ENCODE measurements at regions not wholly inside any gene's neighbourhood (a gene's known extent, or its start where the extent isn't known, plus 50 kb on each side); places are given as distances from the start of the nearest gene placed in this dataset.

DNA sequence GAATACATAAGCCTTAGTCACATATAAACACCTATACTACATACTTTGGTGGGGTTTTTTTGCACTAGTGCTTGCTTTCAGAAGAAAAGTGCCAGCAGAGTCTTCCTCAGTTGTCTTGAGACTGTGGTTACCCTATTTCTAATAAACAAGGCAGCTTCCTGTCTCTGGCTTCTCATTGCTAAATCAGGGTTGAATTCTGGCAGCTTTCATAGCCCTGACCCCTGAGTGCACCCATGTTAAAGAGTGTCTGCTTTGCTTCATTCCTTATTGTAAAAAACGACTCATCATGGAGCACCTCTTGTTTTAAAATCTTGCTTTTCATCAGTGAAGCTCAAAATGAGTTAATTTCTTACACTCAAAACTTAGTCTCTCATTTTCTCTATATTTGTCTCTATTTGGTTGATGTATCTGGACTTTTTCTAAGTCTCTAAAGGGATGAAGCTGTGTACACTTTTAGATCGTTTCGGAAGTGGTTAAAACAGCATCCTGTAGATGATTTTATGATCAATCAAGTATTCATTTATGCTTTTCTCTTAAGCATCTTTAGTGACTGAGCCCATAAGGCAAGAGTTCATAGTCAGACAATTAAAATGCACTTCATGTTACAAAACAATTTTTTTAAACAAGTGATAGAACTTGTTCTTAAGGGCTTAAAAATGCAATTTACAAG, 72.1 kb downstream of the KLF12 start:
- Histone ChIP-seq H3K27ac (peak overlapping the region; percentile 74 to 75), H3K4me1 (ENCODE audit: control insufficient read depth in 1 of 2, low read depth in 2 of 2) (peaks cover 25 to 79% of the 10 kb centered on the region in 2 donors)

DNA sequence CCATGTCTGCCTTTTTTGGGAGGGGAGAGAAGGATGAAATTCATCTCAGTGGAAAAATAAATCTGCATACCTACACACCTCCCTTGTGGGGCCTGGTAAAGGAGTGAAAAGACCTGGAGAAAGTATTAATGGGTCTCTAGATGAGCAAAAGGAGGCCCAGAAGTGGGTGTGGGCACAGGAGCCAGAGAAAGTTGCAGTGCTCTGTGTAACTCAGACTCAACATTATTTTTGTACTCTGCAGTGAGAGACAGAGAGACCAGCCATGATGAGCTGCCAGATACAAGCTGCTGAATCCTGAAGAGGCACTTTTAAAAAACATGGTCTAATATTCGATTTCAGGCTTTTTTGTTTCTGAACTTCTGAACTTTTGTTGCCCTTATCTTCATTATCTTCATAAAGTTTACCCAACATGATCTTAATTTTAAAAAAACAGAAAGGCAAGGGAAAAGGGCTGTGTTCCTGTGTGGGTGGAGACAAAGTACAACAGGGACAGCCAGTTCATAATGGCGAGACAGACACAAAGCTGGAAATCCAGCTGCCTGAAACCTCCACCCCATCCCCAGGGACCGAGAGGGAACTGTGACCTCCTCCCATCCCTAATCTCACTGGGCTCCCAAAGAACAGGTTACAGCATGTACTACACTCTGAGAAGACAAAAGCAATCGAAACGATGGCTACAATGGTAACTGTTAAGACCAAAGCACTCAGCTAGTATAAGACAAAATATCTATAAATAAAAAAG, 77.2 kb downstream of the KLF12 start:
- Histone ChIP-seq H3K36me3 (no peaks in the 10 kb centered on the region), H3K9me3 (no peaks in the 10 kb centered on the region), H3K4me1 (ENCODE audit: control insufficient read depth in 1 of 2, low read depth in 2 of 2) (peaks cover 10 to 75% of the 10 kb centered on the region in 2 donors), H3K27ac (peak overlapping the region; percentile 52 to 54), H3K4me3 (no peak overlapping the region), H3K27me3 (replicated peaks; ENCODE audit: insufficient read depth) (no peaks in the 10 kb centered on the region)
- TF ChIP-seq, protein P1, sequence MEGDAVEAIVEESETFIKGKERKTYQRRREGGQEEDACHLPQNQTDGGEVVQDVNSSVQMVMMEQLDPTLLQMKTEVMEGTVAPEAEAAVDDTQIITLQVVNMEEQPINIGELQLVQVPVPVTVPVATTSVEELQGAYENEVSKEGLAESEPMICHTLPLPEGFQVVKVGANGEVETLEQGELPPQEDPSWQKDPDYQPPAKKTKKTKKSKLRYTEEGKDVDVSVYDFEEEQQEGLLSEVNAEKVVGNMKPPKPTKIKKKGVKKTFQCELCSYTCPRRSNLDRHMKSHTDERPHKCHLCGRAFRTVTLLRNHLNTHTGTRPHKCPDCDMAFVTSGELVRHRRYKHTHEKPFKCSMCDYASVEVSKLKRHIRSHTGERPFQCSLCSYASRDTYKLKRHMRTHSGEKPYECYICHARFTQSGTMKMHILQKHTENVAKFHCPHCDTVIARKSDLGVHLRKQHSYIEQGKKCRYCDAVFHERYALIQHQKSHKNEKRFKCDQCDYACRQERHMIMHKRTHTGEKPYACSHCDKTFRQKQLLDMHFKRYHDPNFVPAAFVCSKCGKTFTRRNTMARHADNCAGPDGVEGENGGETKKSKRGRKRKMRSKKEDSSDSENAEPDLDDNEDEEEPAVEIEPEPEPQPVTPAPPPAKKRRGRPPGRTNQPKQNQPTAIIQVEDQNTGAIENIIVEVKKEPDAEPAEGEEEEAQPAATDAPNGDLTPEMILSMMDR (IDR thresholded peaks at IDR 0.05): no peak
- ATAC-seq (ENCODE audit: insufficient number of reproducible peaks, low FRiP score, low read depth) (no peak), DNase-seq (ENCODE audit: low spot score) (no peak)

More for the DNA sequence above, 72.1 kb downstream of the KLF12 start:
- Histone ChIP-seq H3K27me3 (replicated peaks; ENCODE audit: insufficient read depth) (no peaks in the 10 kb centered on the region), H3K9me3 (no peaks in the 10 kb centered on the region), H3K4me3 (peak overlapping the region; percentile 53), H3K36me3 (no peaks in the 10 kb centered on the region)
- TF ChIP-seq, protein P1 (IDR thresholded peaks at IDR 0.05): no peak
- DNase-seq (ENCODE audit: low spot score) (no peak), ATAC-seq (ENCODE audit: insufficient number of reproducible peaks, low FRiP score, low read depth) (no peak)

DNA sequence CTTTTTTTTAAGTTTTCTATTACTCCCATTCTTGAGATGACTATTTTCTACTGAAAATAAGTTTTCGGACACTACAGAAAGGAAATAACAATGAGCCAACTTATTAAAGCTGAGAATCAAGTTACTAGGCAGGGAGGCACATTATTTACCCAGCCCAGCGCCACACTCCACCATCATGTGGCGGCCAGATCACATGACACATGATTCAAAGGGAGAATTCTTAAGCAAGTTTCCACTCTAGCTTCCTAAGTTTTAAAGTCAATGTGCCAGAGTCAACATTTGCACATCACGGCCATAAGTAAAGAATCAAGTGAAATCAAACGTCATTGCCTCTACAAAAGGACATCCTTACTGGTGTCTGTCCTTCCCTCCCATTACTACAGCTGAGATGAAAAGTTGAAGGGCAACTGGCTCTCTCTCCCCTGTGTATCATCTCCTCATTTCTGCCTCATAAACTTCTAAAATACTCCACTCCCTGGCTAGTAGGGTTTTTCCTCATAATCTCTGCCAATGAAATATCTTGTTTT, 81.7 kb downstream of the KLF12 start:
- H3K36me3 ChIP-seq: no peaks in the 10 kb centered on the region
- H3K4me1 ChIP-seq (ENCODE audit: control insufficient read depth in 1 of 2, low read depth in 2 of 2): peaks cover 20 to 64% of the 10 kb centered on the region in 2 donors
- peak overlapping the region in 1 of 2 donors; percentile 4 for H3K27ac ChIP-seq
- no peak overlapping the region for H3K4me3 ChIP-seq
- ATAC-seq (ENCODE audit: insufficient number of reproducible peaks, low FRiP score, low read depth) (peak; percentile 40), DNase-seq (ENCODE audit: low spot score) (no peak)
- H3K9me3 ChIP-seq: no peaks in the 10 kb centered on the region
- H3K27me3 ChIP-seq (replicated peaks; ENCODE audit: insufficient read depth): no peaks in the 10 kb centered on the region
- TF ChIP-seq, protein P1 (IDR thresholded peaks at IDR 0.05): no peak

DNA sequence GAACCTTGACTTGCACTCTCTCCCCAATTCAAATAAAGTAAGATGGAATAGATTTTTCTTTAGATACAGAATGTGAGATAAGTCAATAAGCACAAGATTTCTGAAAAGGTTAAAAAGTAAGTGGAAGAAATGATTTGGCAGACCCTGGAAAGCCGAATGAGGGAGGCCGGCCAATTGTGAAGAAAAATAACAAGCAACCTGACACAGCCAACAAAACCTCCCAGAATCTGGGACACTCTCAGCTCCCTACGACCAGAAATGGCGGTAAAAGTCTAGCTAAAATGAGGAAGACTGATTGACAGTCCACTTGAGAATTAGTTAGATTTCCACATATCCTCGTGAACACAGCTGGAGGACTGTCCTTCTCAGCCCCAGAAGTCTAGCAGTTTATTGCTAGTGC, 85.4 kb downstream of the KLF12 start:
- Histone ChIP-seq H3K4me3 (peak overlapping the region; percentile 11), H3K27ac (peak overlapping the region in 1 of 2 donors; percentile 54), H3K27me3 (replicated peaks; ENCODE audit: insufficient read depth) (no peaks in the 10 kb centered on the region), H3K36me3 (no peaks in the 10 kb centered on the region), H3K9me3 (no peaks in the 10 kb centered on the region), H3K4me1 (ENCODE audit: control insufficient read depth in 1 of 2, low read depth in 2 of 2) (peaks cover 17 to 41% of the 10 kb centered on the region in 2 donors)
- ATAC-seq (ENCODE audit: insufficient number of reproducible peaks, low FRiP score, low read depth) (no peak), DNase-seq (ENCODE audit: low spot score) (no peak)
- TF ChIP-seq, protein P1 (IDR thresholded peaks at IDR 0.05): no peak

DNA sequence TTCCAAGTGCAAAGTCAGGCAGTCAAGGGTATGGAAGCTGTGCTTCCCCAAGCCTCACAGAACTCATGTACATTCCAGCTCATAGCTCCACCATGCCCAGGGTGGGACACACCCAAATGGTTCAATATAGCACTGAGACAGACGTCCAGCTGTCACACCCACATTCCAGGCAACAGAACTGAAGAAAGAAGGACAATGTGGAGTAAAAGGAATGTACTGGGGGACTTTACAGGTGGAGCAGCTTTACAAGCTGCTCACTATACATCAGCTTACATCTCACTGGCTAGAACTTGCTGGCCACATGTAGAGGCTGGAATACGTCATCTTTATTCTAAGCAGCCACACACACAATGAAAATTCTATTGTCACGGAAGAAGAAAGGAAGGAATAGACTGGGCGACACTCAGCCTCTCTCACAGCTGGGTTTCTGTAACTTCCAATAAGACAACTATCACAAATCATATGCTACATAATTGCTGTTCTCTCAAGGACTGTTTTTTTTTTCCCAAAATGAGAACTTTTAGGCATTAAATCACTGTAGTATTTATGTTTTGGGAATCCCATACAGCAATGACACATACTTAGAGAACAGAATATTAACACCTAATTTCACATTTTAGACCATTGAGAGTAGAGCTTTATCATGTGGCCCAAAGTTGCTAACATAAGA, 86.1 kb downstream of the KLF12 start:
- ATAC-seq (ENCODE audit: insufficient number of reproducible peaks, low FRiP score, low read depth): no peak
- TF ChIP-seq, protein P1 (IDR thresholded peaks at IDR 0.05): no peak
- no peak overlapping the region for H3K4me3 ChIP-seq

More for the DNA sequence above, 86.1 kb downstream of the KLF12 start:
- peaks cover 17 to 34% of the 10 kb centered on the region in 2 donors for H3K4me1 ChIP-seq (ENCODE audit: control insufficient read depth in 1 of 2, low read depth in 2 of 2)
- no peaks in the 10 kb centered on the region for H3K36me3 ChIP-seq
- DNase-seq (ENCODE audit: low spot score): no peak
- peak overlapping the region; percentile 8 to 54 for H3K27ac ChIP-seq
- H3K9me3 ChIP-seq: no peaks in the 10 kb centered on the region
- no peaks in the 10 kb centered on the region for H3K27me3 ChIP-seq (replicated peaks; ENCODE audit: insufficient read depth)
